ENCODE measurements at regions not wholly inside any gene's neighbourhood (a gene's known extent, or its start where the extent isn't known, plus 50 kb on each side); places are given as distances from the start of the nearest gene placed in this dataset.

GRCh38 chr4:38279077-38279476 is 318.9 kb downstream of the PTTG2 start:
- Mint-ChIP-seq H3K36me3 (no peaks in the 10 kb centered on the region), H3K4me3 (no peak overlapping the region), H3K27me3 (no peaks in the 10 kb centered on the region), H3K9me3 (peaks cover 0 to 9% (median 0%) of the 10 kb centered on the region in 8 donors), H3K4me1 (peaks cover 0 to 2% (median under 1%) of the 10 kb centered on the region in 4 donors), H3K27ac (no peak overlapping the region)
- ChIA-PET POLR2A (ENCODE audit: partially characterized antibody) (interaction anchor here (0.7 kb wide), 1 partner anchor 73 kb away, joined by 3 read pairs; no protein-coding TSS in a partner anchor), CTCF (ENCODE audit: partially characterized antibody) (no interaction called here)
- intact Hi-C loops (cut with micrococcal nuclease): no loop called here
- Histone ChIP-seq H3K27me3 (ENCODE audit: insufficient read depth, low read length) (no peaks in the 10 kb centered on the region), H3K36me3 (ENCODE audit: insufficient read depth, low read length) (no peaks in the 10 kb centered on the region), H3K27ac (ENCODE audit: low read depth, low read length) (no peak overlapping the region), H3K4me3 (ENCODE audit: low read length in 2 of 2) (no peak overlapping the region), H3K9me3 (ENCODE audit: control insufficient read depth in 1 of 2, low read length in 2 of 2) (no peaks in the 10 kb centered on the region), H3K4me1 (ENCODE audit: insufficient read depth, low read length) (no peaks in the 10 kb centered on the region)
- DNase-seq: no peak

GRCh38 chr4:38279650-38280322 is 319.6 kb downstream of the PTTG2 start:
- no peak overlapping the region for H3K4me3 ChIP-seq (ENCODE audit: low read length in 2 of 2)
- peaks cover 0 to 2% (median under 1%) of the 10 kb centered on the region in 4 donors for H3K4me1 Mint-ChIP-seq
- intact Hi-C loops (cut with micrococcal nuclease): no loop called here
- DNase-seq: no peak
- H3K27me3 ChIP-seq (ENCODE audit: insufficient read depth, low read length): no peaks in the 10 kb centered on the region
- H3K27me3 Mint-ChIP-seq: no peaks in the 10 kb centered on the region
- no peaks in the 10 kb centered on the region for H3K4me1 ChIP-seq (ENCODE audit: insufficient read depth, low read length)
- H3K36me3 Mint-ChIP-seq: no peaks in the 10 kb centered on the region
- CTCF ChIA-PET (ENCODE audit: partially characterized antibody): no interaction called here
- H3K27ac ChIP-seq (ENCODE audit: low read depth, low read length): no peak overlapping the region
- H3K9me3 ChIP-seq (ENCODE audit: control insufficient read depth in 1 of 2, low read length in 2 of 2): no peaks in the 10 kb centered on the region
- H3K27ac Mint-ChIP-seq: no peak overlapping the region
- POLR2A ChIA-PET (ENCODE audit: partially characterized antibody): interaction anchor here (0.7 kb wide), 1 partner anchor 72 kb away, joined by 3 read pairs; no protein-coding TSS in a partner anchor
- no peak overlapping the region for H3K4me3 Mint-ChIP-seq
- H3K9me3 Mint-ChIP-seq: peaks cover 0 to 9% (median 0%) of the 10 kb centered on the region in 8 donors
- H3K36me3 ChIP-seq (ENCODE audit: insufficient read depth, low read length): no peaks in the 10 kb centered on the region

GRCh38 chr4:38280323-38280706 is 320.1 kb downstream of the PTTG2 start:
- ChIA-PET POLR2A (ENCODE audit: partially characterized antibody) (no interaction called here), CTCF (ENCODE audit: partially characterized antibody) (no interaction called here)
- peaks cover 0 to 2% (median under 1%) of the 10 kb centered on the region in 4 donors for H3K4me1 Mint-ChIP-seq
- Histone ChIP-seq H3K4me3 (ENCODE audit: low read length in 2 of 2) (no peak overlapping the region), H3K27me3 (ENCODE audit: insufficient read depth, low read length) (no peaks in the 10 kb centered on the region), H3K36me3 (ENCODE audit: insufficient read depth, low read length) (no peaks in the 10 kb centered on the region), H3K9me3 (ENCODE audit: control insufficient read depth in 1 of 2, low read length in 2 of 2) (no peaks in the 10 kb centered on the region), H3K27ac (ENCODE audit: low read depth, low read length) (no peak overlapping the region), H3K4me1 (ENCODE audit: insufficient read depth, low read length) (no peaks in the 10 kb centered on the region)
- intact Hi-C loops (cut with micrococcal nuclease): no loop called here
- H3K27me3 Mint-ChIP-seq: no peaks in the 10 kb centered on the region
- DNase-seq: no peak
- peaks cover 0 to 9% (median 0%) of the 10 kb centered on the region in 8 donors for H3K9me3 Mint-ChIP-seq
- no peak overlapping the region for H3K27ac Mint-ChIP-seq
- no peaks in the 10 kb centered on the region for H3K36me3 Mint-ChIP-seq
- no peak overlapping the region for H3K4me3 Mint-ChIP-seq

GRCh38 chr4:38281371-38282071 is 321.3 kb downstream of the PTTG2 start:
- H3K4me3 ChIP-seq (ENCODE audit: low read length in 2 of 2): no peak overlapping the region
- no peak overlapping the region for H3K4me3 Mint-ChIP-seq
- H3K9me3 ChIP-seq (ENCODE audit: control insufficient read depth in 1 of 2, low read length in 2 of 2): no peaks in the 10 kb centered on the region
- ChIA-PET POLR2A (ENCODE audit: partially characterized antibody) (no interaction called here), CTCF (ENCODE audit: partially characterized antibody) (no interaction called here)
- no peaks in the 10 kb centered on the region for H3K27me3 Mint-ChIP-seq
- no peak overlapping the region for H3K27ac Mint-ChIP-seq
- H3K36me3 ChIP-seq (ENCODE audit: insufficient read depth, low read length): no peaks in the 10 kb centered on the region
- peaks cover 0 to 2% (median under 1%) of the 10 kb centered on the region in 4 donors for H3K4me1 Mint-ChIP-seq
- H3K27me3 ChIP-seq (ENCODE audit: insufficient read depth, low read length): no peaks in the 10 kb centered on the region
- intact Hi-C loops (cut with micrococcal nuclease): no loop called here
- H3K9me3 Mint-ChIP-seq: peaks cover 0 to 9% (median 0%) of the 10 kb centered on the region in 8 donors
- no peak for DNase-seq
- no peaks in the 10 kb centered on the region for H3K36me3 Mint-ChIP-seq
- H3K27ac ChIP-seq (ENCODE audit: low read depth, low read length): no peak overlapping the region
- no peaks in the 10 kb centered on the region for H3K4me1 ChIP-seq (ENCODE audit: insufficient read depth, low read length)

- Histone ChIP-seq H3K4me1 (ENCODE audit: insufficient read depth, low read length) (no peaks in the 10 kb centered on the region), H3K27ac (ENCODE audit: low read depth, low read length) (no peak overlapping the region), H3K9me3 (ENCODE audit: control insufficient read depth in 1 of 2, low read length in 2 of 2) (no peaks in the 10 kb centered on the region), H3K27me3 (ENCODE audit: insufficient read depth, low read length) (no peaks in the 10 kb centered on the region), H3K36me3 (ENCODE audit: insufficient read depth, low read length) (no peaks in the 10 kb centered on the region), H3K4me3 (ENCODE audit: low read length in 2 of 2) (no peak overlapping the region)
- H3K9me3 Mint-ChIP-seq: peaks cover 0 to 2% (median 0%) of the 10 kb centered on the region in 8 donors
- H3K36me3 Mint-ChIP-seq: no peaks in the 10 kb centered on the region
- intact Hi-C loops (cut with micrococcal nuclease): no loop called here
- H3K27me3 Mint-ChIP-seq: no peaks in the 10 kb centered on the region
- DNase-seq: no peak
- POLR2A ChIA-PET (ENCODE audit: partially characterized antibody): no interaction called here
- peaks cover 0 to 2% (median under 1%) of the 10 kb centered on the region in 4 donors for H3K4me1 Mint-ChIP-seq
- no peak overlapping the region for H3K27ac Mint-ChIP-seq
- CTCF ChIA-PET (ENCODE audit: partially characterized antibody): no interaction called here
- no peak overlapping the region for H3K4me3 Mint-ChIP-seq
These were observed 323.5 kb downstream of the PTTG2 start for GRCh38 chr4:38283724-38284123.

- Histone ChIP-seq H3K27ac (ENCODE audit: low read depth, low read length) (no peak overlapping the region), H3K27me3 (ENCODE audit: insufficient read depth, low read length) (no peaks in the 10 kb centered on the region), H3K4me1 (ENCODE audit: insufficient read depth, low read length) (no peaks in the 10 kb centered on the region), H3K36me3 (ENCODE audit: insufficient read depth, low read length) (no peaks in the 10 kb centered on the region), H3K4me3 (ENCODE audit: low read length in 2 of 2) (no peak overlapping the region), H3K9me3 (ENCODE audit: control insufficient read depth in 1 of 2, low read length in 2 of 2) (no peaks in the 10 kb centered on the region)
- Mint-ChIP-seq H3K27me3 (no peaks in the 10 kb centered on the region), H3K4me1 (peaks cover 0 to 2% (median under 1%) of the 10 kb centered on the region in 4 donors), H3K9me3 (peaks cover 0 to 2% (median 0%) of the 10 kb centered on the region in 8 donors), H3K36me3 (no peaks in the 10 kb centered on the region), H3K4me3 (no peak overlapping the region), H3K27ac (no peak overlapping the region)
- CTCF ChIA-PET (ENCODE audit: partially characterized antibody): no interaction called here
- POLR2A ChIA-PET (ENCODE audit: partially characterized antibody): no interaction called here
- intact Hi-C loops (cut with micrococcal nuclease): no loop called here
- no peak for DNase-seq
These were observed 324.3 kb downstream of the PTTG2 start for GRCh38 chr4:38284294-38285030.

GRCh38 chr4:38287101-38287851 is 327.1 kb downstream of the PTTG2 start:
- Mint-ChIP-seq H3K27me3 (no peaks in the 10 kb centered on the region), H3K27ac (peak overlapping the region in 1 of 7 donors; percentile 13), H3K4me3 (no peak overlapping the region), H3K36me3 (no peaks in the 10 kb centered on the region), H3K4me1 (peaks cover 0 to 1% (median 0%) of the 10 kb centered on the region in 4 donors), H3K9me3 (no peaks in the 10 kb centered on the region)
- intact Hi-C loops (cut with micrococcal nuclease): no loop called here
- ChIA-PET CTCF (ENCODE audit: partially characterized antibody) (interaction anchor here (0.7 kb wide), 1 partner anchor 219 kb away, joined by 3 read pairs; no protein-coding TSS in a partner anchor), POLR2A (ENCODE audit: partially characterized antibody) (no interaction called here)
- no peak for DNase-seq
- H3K27me3 ChIP-seq (ENCODE audit: insufficient read depth, low read length): no peaks in the 10 kb centered on the region
- H3K27ac ChIP-seq (ENCODE audit: low read depth, low read length): no peak overlapping the region
- no peak overlapping the region for H3K4me3 ChIP-seq (ENCODE audit: low read length in 2 of 2)
- H3K4me1 ChIP-seq (ENCODE audit: insufficient read depth, low read length): no peaks in the 10 kb centered on the region
- H3K36me3 ChIP-seq (ENCODE audit: insufficient read depth, low read length): no peaks in the 10 kb centered on the region
- no peaks in the 10 kb centered on the region for H3K9me3 ChIP-seq (ENCODE audit: control insufficient read depth in 1 of 2, low read length in 2 of 2)

Data from CD4-positive, alpha-beta memory T cell (primary cell).